ENCODE measurements at regions not wholly inside any gene's neighbourhood (a gene's known extent, or its start where the extent isn't known, plus 50 kb on each side); places are given as distances from the start of the nearest gene placed in this dataset.

DNA sequence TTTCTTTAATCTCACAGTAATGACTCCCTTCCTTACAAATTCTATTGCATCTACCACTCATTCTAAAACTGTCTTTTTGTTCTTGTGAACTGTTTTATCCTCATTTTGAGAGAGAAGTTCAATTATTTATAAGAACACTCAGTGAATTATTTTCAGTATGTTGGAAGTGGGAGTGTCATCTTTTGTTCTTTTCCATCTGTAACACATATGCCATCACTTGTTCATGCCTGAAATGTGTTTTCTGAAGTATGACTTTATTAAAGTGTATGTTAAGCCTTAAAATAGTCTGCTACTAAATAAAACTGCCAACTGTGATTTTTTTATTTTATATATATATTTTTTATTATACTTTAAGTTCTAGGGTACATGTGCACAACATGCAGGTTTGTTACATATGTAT is 623.0 kb upstream of the CBLB start:
- Histone ChIP-seq H3K36me3 (ENCODE audit: control insufficient read depth in 4 of 4, insufficient read depth in 3 of 4, low read depth in 1 of 4, low read length in 3 of 4) (no peaks in the 10 kb centered on the region), H3K27me3 (ENCODE audit: control insufficient read depth in 4 of 4, insufficient read depth in 4 of 4, low read length in 3 of 4) (no peaks in the 10 kb centered on the region), H3K4me3 (ENCODE audit: low read depth in 1 of 3, low read length in 3 of 3) (no peak overlapping the region), H3K9ac (ENCODE audit: low read depth in 1 of 2, low read length in 2 of 2) (no peak overlapping the region), H3K4me1 (ENCODE audit: control insufficient read depth in 4 of 4, insufficient read depth in 4 of 4, low read length in 3 of 4) (no peaks in the 10 kb centered on the region), H3K9me3 (ENCODE audit: control insufficient read depth in 4 of 4, low read length in 3 of 4) (no peaks in the 10 kb centered on the region), H3K27ac (ENCODE audit: low read depth in 1 of 2, low read length in 2 of 2) (no peak overlapping the region)
- TF ChIP-seq, protein P1, sequence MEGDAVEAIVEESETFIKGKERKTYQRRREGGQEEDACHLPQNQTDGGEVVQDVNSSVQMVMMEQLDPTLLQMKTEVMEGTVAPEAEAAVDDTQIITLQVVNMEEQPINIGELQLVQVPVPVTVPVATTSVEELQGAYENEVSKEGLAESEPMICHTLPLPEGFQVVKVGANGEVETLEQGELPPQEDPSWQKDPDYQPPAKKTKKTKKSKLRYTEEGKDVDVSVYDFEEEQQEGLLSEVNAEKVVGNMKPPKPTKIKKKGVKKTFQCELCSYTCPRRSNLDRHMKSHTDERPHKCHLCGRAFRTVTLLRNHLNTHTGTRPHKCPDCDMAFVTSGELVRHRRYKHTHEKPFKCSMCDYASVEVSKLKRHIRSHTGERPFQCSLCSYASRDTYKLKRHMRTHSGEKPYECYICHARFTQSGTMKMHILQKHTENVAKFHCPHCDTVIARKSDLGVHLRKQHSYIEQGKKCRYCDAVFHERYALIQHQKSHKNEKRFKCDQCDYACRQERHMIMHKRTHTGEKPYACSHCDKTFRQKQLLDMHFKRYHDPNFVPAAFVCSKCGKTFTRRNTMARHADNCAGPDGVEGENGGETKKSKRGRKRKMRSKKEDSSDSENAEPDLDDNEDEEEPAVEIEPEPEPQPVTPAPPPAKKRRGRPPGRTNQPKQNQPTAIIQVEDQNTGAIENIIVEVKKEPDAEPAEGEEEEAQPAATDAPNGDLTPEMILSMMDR (IDR thresholded peaks at IDR 0.05; ENCODE audit: low read depth, low read length, missing input control): no peak
- no peak for TF ChIP-seq YY1 (IDR thresholded peaks at IDR 0.05)
- TF ChIP-seq HNF4G (IDR thresholded peaks at IDR 0.05): no peak
- TF ChIP-seq RAD21 (IDR thresholded peaks at IDR 0.05): no peak
- TF ChIP-seq TAF1 (conservative IDR thresholded peaks at IDR 0.05): no peak
- TF ChIP-seq RXRA (IDR thresholded peaks at IDR 0.05): no peak
- TF ChIP-seq SP1 (IDR thresholded peaks at IDR 0.05): no peak
- no peak for TF ChIP-seq HNF4A (conservative IDR thresholded peaks at IDR 0.05)
- no peak for TF ChIP-seq FOXA1 (IDR thresholded peaks at IDR 0.05)
- TF ChIP-seq JUND (IDR thresholded peaks at IDR 0.05): no peak
- TF ChIP-seq, protein P2, sequence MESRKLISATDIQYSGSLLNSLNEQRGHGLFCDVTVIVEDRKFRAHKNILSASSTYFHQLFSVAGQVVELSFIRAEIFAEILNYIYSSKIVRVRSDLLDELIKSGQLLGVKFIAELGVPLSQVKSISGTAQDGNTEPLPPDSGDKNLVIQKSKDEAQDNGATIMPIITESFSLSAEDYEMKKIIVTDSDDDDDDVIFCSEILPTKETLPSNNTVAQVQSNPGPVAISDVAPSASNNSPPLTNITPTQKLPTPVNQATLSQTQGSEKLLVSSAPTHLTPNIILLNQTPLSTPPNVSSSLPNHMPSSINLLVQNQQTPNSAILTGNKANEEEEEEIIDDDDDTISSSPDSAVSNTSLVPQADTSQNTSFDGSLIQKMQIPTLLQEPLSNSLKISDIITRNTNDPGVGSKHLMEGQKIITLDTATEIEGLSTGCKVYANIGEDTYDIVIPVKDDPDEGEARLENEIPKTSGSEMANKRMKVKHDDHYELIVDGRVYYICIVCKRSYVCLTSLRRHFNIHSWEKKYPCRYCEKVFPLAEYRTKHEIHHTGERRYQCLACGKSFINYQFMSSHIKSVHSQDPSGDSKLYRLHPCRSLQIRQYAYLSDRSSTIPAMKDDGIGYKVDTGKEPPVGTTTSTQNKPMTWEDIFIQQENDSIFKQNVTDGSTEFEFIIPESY (IDR thresholded peaks at IDR 0.05): no peak
- no peak for TF ChIP-seq GABPA (IDR thresholded peaks at IDR 0.05 in 1 of 2, conservative IDR thresholded peaks at IDR 0.05 in 1 of 2)
- no peak for TF ChIP-seq EGR1 (IDR thresholded peaks at IDR 0.05; ENCODE audit: low read depth in 2 of 2)
- TF ChIP-seq FOXA2 (IDR thresholded peaks at IDR 0.05): no peak
- TF ChIP-seq, protein P3, sequence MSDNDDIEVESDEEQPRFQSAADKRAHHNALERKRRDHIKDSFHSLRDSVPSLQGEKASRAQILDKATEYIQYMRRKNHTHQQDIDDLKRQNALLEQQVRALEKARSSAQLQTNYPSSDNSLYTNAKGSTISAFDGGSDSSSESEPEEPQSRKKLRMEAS (IDR thresholded peaks at IDR 0.05): no peak
- no peak for TF ChIP-seq NR2F2 (IDR thresholded peaks at IDR 0.05)
- TF ChIP-seq, protein P4, sequence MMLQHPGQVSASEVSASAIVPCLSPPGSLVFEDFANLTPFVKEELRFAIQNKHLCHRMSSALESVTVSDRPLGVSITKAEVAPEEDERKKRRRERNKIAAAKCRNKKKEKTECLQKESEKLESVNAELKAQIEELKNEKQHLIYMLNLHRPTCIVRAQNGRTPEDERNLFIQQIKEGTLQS (IDR thresholded peaks at IDR 0.05): no peak
- TF ChIP-seq, protein P5, sequence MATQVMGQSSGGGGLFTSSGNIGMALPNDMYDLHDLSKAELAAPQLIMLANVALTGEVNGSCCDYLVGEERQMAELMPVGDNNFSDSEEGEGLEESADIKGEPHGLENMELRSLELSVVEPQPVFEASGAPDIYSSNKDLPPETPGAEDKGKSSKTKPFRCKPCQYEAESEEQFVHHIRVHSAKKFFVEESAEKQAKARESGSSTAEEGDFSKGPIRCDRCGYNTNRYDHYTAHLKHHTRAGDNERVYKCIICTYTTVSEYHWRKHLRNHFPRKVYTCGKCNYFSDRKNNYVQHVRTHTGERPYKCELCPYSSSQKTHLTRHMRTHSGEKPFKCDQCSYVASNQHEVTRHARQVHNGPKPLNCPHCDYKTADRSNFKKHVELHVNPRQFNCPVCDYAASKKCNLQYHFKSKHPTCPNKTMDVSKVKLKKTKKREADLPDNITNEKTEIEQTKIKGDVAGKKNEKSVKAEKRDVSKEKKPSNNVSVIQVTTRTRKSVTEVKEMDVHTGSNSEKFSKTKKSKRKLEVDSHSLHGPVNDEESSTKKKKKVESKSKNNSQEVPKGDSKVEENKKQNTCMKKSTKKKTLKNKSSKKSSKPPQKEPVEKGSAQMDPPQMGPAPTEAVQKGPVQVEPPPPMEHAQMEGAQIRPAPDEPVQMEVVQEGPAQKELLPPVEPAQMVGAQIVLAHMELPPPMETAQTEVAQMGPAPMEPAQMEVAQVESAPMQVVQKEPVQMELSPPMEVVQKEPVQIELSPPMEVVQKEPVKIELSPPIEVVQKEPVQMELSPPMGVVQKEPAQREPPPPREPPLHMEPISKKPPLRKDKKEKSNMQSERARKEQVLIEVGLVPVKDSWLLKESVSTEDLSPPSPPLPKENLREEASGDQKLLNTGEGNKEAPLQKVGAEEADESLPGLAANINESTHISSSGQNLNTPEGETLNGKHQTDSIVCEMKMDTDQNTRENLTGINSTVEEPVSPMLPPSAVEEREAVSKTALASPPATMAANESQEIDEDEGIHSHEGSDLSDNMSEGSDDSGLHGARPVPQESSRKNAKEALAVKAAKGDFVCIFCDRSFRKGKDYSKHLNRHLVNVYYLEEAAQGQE (IDR thresholded peaks at IDR 0.05): no peak
- no peak for DNase-seq (ENCODE audit: low spot score)

All from liver (tissue), 7 donors.